ENCODE measurements at regions not wholly inside any gene's neighbourhood (a gene's known extent, or its start where the extent isn't known, plus 50 kb on each side); places are given as distances from the start of the nearest gene placed in this dataset.

DNA sequence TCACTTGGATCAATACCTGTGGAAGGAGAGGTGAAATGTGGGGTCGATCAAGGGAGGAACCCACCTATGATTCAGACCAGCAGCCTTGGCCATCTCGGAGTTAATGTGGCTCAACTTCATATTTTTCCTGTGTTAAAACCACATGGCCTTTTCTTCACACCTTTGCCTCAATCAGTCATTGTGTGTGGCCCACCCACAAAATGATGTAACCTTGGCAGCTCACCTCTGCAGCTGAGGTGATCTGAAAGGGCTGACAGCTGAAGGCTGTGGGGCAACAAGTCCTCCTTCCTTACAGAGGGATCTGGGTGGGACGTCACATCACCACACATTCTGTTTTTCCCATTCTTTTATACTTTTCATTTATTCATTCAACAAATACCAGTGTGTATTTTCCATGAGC lies 357.1 kb upstream of the HSF2 start:
- peaks cover 0 to 5% of the 10 kb centered on the region in 2 experiments; a peak in 1 of 4 replicates for H3K4me1 Mint-ChIP-seq
- H3K79me1 ChIP-seq (ENCODE audit: insufficient read depth, low read depth, low read length, poor library complexity, severe bottlenecking): no peaks in the 10 kb centered on the region
- no peak overlapping the region for H4K8ac ChIP-seq (replicated peaks; ENCODE audit: insufficient read length, low read depth, low read length)
- H3K4me1 ChIP-seq (ENCODE audit: insufficient read depth, low read length): no peaks in the 10 kb centered on the region
- no peaks in the 10 kb centered on the region for H3K27me3 ChIP-seq (ENCODE audit: insufficient read depth, low read length)
- H2AFZ ChIP-seq (ENCODE audit: low read length): no peak overlapping the region
- no peak overlapping the region for H3K56ac ChIP-seq (ENCODE audit: insufficient read length, low read depth, low read length)
- no peak overlapping the region for H2BK5ac ChIP-seq (ENCODE audit: insufficient read length, low read length)
- H3K18ac ChIP-seq (ENCODE audit: insufficient read length, low read depth, low read length): no peak overlapping the region
- H2BK20ac ChIP-seq (ENCODE audit: low read depth, low read length, poor library complexity, severe bottlenecking): no peak overlapping the region
- H3K27ac ChIP-seq (ENCODE audit: insufficient read length, low read depth, low read length): no peak overlapping the region
- TF ChIP-seq, protein P1, sequence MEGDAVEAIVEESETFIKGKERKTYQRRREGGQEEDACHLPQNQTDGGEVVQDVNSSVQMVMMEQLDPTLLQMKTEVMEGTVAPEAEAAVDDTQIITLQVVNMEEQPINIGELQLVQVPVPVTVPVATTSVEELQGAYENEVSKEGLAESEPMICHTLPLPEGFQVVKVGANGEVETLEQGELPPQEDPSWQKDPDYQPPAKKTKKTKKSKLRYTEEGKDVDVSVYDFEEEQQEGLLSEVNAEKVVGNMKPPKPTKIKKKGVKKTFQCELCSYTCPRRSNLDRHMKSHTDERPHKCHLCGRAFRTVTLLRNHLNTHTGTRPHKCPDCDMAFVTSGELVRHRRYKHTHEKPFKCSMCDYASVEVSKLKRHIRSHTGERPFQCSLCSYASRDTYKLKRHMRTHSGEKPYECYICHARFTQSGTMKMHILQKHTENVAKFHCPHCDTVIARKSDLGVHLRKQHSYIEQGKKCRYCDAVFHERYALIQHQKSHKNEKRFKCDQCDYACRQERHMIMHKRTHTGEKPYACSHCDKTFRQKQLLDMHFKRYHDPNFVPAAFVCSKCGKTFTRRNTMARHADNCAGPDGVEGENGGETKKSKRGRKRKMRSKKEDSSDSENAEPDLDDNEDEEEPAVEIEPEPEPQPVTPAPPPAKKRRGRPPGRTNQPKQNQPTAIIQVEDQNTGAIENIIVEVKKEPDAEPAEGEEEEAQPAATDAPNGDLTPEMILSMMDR (conservative IDR thresholded peaks at IDR 0.05): no peak
- H2BK12ac ChIP-seq (ENCODE audit: insufficient read length, low read depth, low read length): no peak overlapping the region
- H3K23me2 ChIP-seq (ENCODE audit: insufficient read length, low read depth, low read length, poor library complexity, severe bottlenecking): no peaks in the 10 kb centered on the region
- no peak overlapping the region for H3K14ac ChIP-seq (ENCODE audit: insufficient read depth, low read length)
- H2BK15ac ChIP-seq (ENCODE audit: low read depth, low read length): no peak overlapping the region
- H2BK120ac ChIP-seq (ENCODE audit: low read depth, low read length, poor library complexity, severe bottlenecking): no peak overlapping the region
- H3K23ac ChIP-seq (ENCODE audit: insufficient read length, low read depth, low read length): no peak overlapping the region
- H3K27ac Mint-ChIP-seq: no peak overlapping the region
- H3K36me3 Mint-ChIP-seq (ENCODE audit: insufficient read depth in 1 of 3, low read depth in 3 of 3): no peaks in the 10 kb centered on the region
- H3K27me3 Mint-ChIP-seq (ENCODE audit: low read depth): no peaks in the 10 kb centered on the region; the same call in 1 of the 2 replicates
- H2AK5ac ChIP-seq (ENCODE audit: insufficient read length, low read length): no peak overlapping the region
- H3K79me2 ChIP-seq (ENCODE audit: insufficient read depth, low read length): no peaks in the 10 kb centered on the region
- no peak overlapping the region for H3T11ph ChIP-seq (ENCODE audit: low read length)
- H4K91ac ChIP-seq (ENCODE audit: insufficient read length, low read depth, low read length): no peak overlapping the region
- no peaks in the 10 kb centered on the region for H3K9me3 ChIP-seq (ENCODE audit: control insufficient read depth, low read depth, low read length)
- H3K9ac ChIP-seq (ENCODE audit: extremely low read depth, insufficient read length, low read length): no peak overlapping the region
- no peak overlapping the region for H3K4ac ChIP-seq (ENCODE audit: low read depth, low read length)
- DNase-seq: no peak
- peaks cover 0 to 2% of the 10 kb centered on the region in 2 experiments; a peak in 1 of 5 replicates for H3K9me3 Mint-ChIP-seq
- no peak overlapping the region for H3K4me3 Mint-ChIP-seq
- no peak overlapping the region for H3K4me2 ChIP-seq (ENCODE audit: insufficient read depth, insufficient read length, low read length)
- WGBS (ENCODE audit: extremely low coverage, insufficient read length, low lambda C conversion rate): no CpG with 5 or more reads among the region's 3 CpGs
- no peak overlapping the region for H4K5ac ChIP-seq (ENCODE audit: insufficient read length, low read depth, low read length)
- no peaks in the 10 kb centered on the region for H4K20me1 ChIP-seq (ENCODE audit: control insufficient read depth, insufficient read depth, insufficient read length)

Data from H9 (cell line).